Gastrocnemius medialis (tissue), 4 donors: ENCODE measurements at regions not wholly inside any gene's neighbourhood (a gene's known extent, or its start where the extent isn't known, plus 50 kb on each side); places are given as distances from the start of the nearest gene placed in this dataset.

Experiments used
- CTCF ChIP-seq, 5 experiments: fragments of 450-650 bp in 3 of 5; fragments of 200-600 bp in 2 of 5; sonication (generic) in 2 of 5; IDR thresholded peaks in 4 of 5; conservative IDR thresholded peaks in 1 of 5; 1 replicate in 4 of 5; 2 replicates in 1 of 5; pipeline ENCODE4 v1.5.1; 2016 to 2019; ENCODE audit warnings: antibody characterized with exemption in 5 of 5, mild to moderate bottlenecking in 3 of 5, moderate library complexity in 3 of 5
- POLR2A ChIP-seq, 2 donors: fragments of 450-650 bp; IDR thresholded peaks; one replicate each; pipeline ENCODE4 v1.6.1; 2017; ENCODE audit warnings: antibody characterized with exemption in 2 of 2, mild to moderate bottlenecking in 2 of 2, moderate library complexity in 2 of 2

- TF ChIP-seq CTCF (IDR thresholded peaks at IDR 0.05 in 4 of 5, conservative IDR thresholded peaks at IDR 0.05 in 1 of 5), result no peak
- no peak for TF ChIP-seq POLR2A (IDR thresholded peaks at IDR 0.05)
Observed at GRCh38 chr5:117837786-117838185, 1150.6 kb downstream of the DTWD2 start.
